ENCODE measurements at regions not wholly inside any gene's neighbourhood (a gene's known extent, or its start where the extent isn't known, plus 50 kb on each side); places are given as distances from the start of the nearest gene placed in this dataset.
"Not testable (repeated sequence)": the region's sequence is repeated elsewhere in the genome, so short reads cannot be mapped to it uniquely, and the experiment has no call there.

- no peak for DNase-seq (ENCODE audit: low read depth in 1 of 2, low spot score in 1 of 2)
Measured at GRCh38 chr9:79408200-79408599, 163.6 kb upstream of the TLE4 start.

GRCh38 chr9:79408617-79409016 is 163.1 kb upstream of the TLE4 start:
- DNase-seq (ENCODE audit: low read depth in 1 of 2, low spot score in 1 of 2), result no peak

GRCh38 chr9:79409182-79409823 is 162.5 kb upstream of the TLE4 start:
- no peak for DNase-seq (ENCODE audit: low read depth in 1 of 2, low spot score in 1 of 2)

GRCh38 chr9:79425840-79426239 is 145.9 kb upstream of the TLE4 start:
- no peak for DNase-seq (ENCODE audit: low read depth in 1 of 2, low spot score in 1 of 2)

- DNase-seq (ENCODE audit: low read depth in 1 of 2, low spot score in 1 of 2), result no peak
Measured at GRCh38 chr9:79428422-79428821, 143.3 kb upstream of the TLE4 start.

GRCh38 chr9:79430619-79431018 is 141.1 kb upstream of the TLE4 start:
- no peak for DNase-seq (ENCODE audit: low read depth in 1 of 2, low spot score in 1 of 2)

- no peak for DNase-seq (ENCODE audit: low read depth in 1 of 2, low spot score in 1 of 2)
Measured at GRCh38 chr9:79431019-79431679, 140.6 kb upstream of the TLE4 start.

GRCh38 chr9:79432485-79432884 is 139.3 kb upstream of the TLE4 start:
- no peak for DNase-seq (ENCODE audit: low read depth in 1 of 2, low spot score in 1 of 2)

GRCh38 chr9:79433703-79434102 is 138.1 kb upstream of the TLE4 start:
- DNase-seq (ENCODE audit: low read depth in 1 of 2, low spot score in 1 of 2), result no peak

GRCh38 chr9:79439221-79439620 is 132.5 kb upstream of the TLE4 start:
- not testable (repeated sequence) for DNase-seq (ENCODE audit: low read depth in 1 of 2, low spot score in 1 of 2)

GRCh38 chr9:79446523-79447307 is 125.0 kb upstream of the TLE4 start:
- no peak for DNase-seq (ENCODE audit: low read depth in 1 of 2, low spot score in 1 of 2)

- DNase-seq (ENCODE audit: low read depth in 1 of 2, low spot score in 1 of 2), result no peak
Measured at GRCh38 chr9:79447308-79447605, 124.5 kb upstream of the TLE4 start.

GRCh38 chr9:79447762-79448161 is 124.0 kb upstream of the TLE4 start:
- DNase-seq (ENCODE audit: low read depth in 1 of 2, low spot score in 1 of 2), result no peak

GRCh38 chr9:79452265-79452664 is 119.5 kb upstream of the TLE4 start:
- no peak for DNase-seq (ENCODE audit: low read depth in 1 of 2, low spot score in 1 of 2)

- DNase-seq (ENCODE audit: low read depth in 1 of 2, low spot score in 1 of 2), result no peak
Measured at GRCh38 chr9:79461712-79462111, 110.1 kb upstream of the TLE4 start.

- DNase-seq (ENCODE audit: low read depth in 1 of 2, low spot score in 1 of 2), result no peak
Measured at GRCh38 chr9:79465156-79465555, 106.6 kb upstream of the TLE4 start.

- no peak for DNase-seq (ENCODE audit: low read depth in 1 of 2, low spot score in 1 of 2)
Measured at GRCh38 chr9:79469164-79469563, 102.6 kb upstream of the TLE4 start.

- no peak for DNase-seq (ENCODE audit: low read depth in 1 of 2, low spot score in 1 of 2)
Measured at GRCh38 chr9:79470954-79471353, 100.8 kb upstream of the TLE4 start.

- no peak for DNase-seq (ENCODE audit: low read depth in 1 of 2, low spot score in 1 of 2)
Measured at GRCh38 chr9:79471580-79472543, 99.9 kb upstream of the TLE4 start.

- DNase-seq (ENCODE audit: low read depth in 1 of 2, low spot score in 1 of 2), result no peak
Measured at GRCh38 chr9:79473704-79474103, 98.1 kb upstream of the TLE4 start.

GRCh38 chr9:79477241-79477840 is 94.4 kb upstream of the TLE4 start:
- no peak for DNase-seq (ENCODE audit: low read depth in 1 of 2, low spot score in 1 of 2)

All from activated CD4-positive, alpha-beta T cell treated with anti-CD3 and anti-CD28 coated beads, Interleukin-2, amount 50 U/mL, for 24 hours (primary cell).